ENCODE measurements at regions not wholly inside any gene's neighbourhood (a gene's known extent, or its start where the extent isn't known, plus 50 kb on each side); places are given as distances from the start of the nearest gene placed in this dataset.

GRCh38 chrX:20322887-20323286 lies 56.2 kb upstream of the RPS6KA3 start:
- DNase-seq (ENCODE audit: low read depth in 2 of 2) = no peak

- DNase-seq (ENCODE audit: low read depth in 2 of 2) = no peak
Measured at GRCh38 chrX:20320461-20321159, 53.9 kb upstream of the RPS6KA3 start.

GRCh38 chrX:20319054-20319453 lies 52.3 kb upstream of the RPS6KA3 start:
- DNase-seq (ENCODE audit: low read depth in 2 of 2) = no peak

DNA sequence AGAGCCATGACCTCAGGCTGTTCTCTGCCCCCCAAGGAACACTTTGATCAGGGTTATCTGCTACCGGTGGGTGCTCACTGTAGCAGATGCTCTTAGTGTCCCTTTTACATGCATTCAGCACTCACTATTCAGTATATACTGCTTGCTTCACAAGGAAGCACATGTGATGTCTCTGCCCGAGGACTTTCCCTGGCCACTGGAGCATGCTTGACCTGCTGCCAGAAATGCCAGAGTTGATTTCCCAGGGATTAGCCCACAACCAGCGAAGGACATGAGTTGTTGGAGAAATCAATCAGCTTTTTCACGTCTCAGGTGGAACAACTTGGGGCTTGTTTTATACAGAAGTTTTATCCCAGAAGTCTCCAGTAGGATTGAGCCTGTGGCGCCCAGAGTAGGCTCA lies 51.2 kb upstream of the RPS6KA3 start:
- DNase-seq (ENCODE audit: low read depth in 2 of 2) = no peak

Data from stimulated activated CD8-positive, alpha-beta memory T cell treated with anti-CD3 and anti-CD28 coated beads, Interleukin-2, amount 100 ng/mL, for 1 hour (primary cell).